CD4-positive, alpha-beta T cell treated with Interferon alpha-2 for 1 hour (primary cell): ENCODE measurements at regions not wholly inside any gene's neighbourhood (a gene's known extent, or its start where the extent isn't known, plus 50 kb on each side); places are given as distances from the start of the nearest gene placed in this dataset.
"Not testable (repeated sequence)": the region's sequence is repeated elsewhere in the genome, so short reads cannot be mapped to it uniquely, and the experiment has no call there.

Experiments
- DNase-seq, 2 donors: peaks; one replicate each; pipeline ENCODE4 v3.0.0-alpha.2; 2020 to 2022

GRCh38 chr13:89518289-89519077, 1829.0 kb upstream of the MIR17HG start:
- no peak for DNase-seq

- DNase-seq: no peak
These were observed 1827.0 kb upstream of the MIR17HG start for GRCh38 chr13:89520468-89520867.

GRCh38 chr13:89521672-89522071, 1825.8 kb upstream of the MIR17HG start:
- not testable (repeated sequence) for DNase-seq

DNA sequence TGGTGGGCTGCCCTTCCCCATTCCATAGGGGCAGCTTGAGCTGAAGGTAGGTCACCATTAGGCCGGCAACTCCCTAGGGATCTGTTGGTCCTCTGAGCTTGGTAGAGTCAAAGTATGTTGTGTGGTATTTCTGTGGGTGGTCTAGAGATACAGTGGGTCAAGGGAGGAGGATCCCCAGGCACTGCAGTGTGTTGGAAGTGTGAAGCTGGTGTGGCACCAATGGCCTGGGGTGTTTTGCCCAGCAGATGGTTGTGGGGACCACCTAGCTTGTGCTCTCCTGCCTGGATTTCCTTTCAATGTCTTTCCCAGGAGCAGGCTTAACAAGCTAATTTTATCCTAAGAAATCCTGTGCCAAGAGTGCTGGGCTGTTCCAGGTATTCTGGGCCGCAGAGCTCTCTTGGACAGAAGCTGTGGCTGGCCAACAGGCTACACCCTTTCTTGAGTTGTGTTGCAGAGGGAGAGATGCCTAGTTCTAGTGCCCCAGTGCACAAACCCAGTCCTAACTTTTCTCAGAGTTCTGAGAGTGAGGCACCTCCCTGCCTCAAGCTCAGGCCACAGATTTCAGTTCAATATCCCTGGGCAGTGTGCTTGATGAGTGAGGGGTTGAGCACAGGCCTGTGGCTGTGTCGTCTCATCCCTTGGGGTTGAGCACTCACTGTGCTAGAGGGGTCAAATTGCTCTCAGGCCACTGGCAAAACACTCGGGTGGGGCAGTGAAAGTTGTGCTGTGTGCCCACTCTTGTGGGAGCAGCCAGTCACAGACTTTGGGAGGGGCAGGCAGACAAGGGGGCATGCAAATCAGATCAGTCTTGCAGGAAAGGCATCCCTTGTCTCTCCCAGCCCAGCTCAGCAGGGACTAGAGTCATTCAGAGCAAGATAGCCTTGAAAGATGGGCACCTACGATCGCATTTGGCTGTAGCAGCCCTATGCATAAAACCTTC, 1806.1 kb upstream of the MIR17HG start:
- no peak for DNase-seq

GRCh38 chr13:89550938-89551337, 1796.5 kb upstream of the MIR17HG start:
- no peak for DNase-seq

DNA sequence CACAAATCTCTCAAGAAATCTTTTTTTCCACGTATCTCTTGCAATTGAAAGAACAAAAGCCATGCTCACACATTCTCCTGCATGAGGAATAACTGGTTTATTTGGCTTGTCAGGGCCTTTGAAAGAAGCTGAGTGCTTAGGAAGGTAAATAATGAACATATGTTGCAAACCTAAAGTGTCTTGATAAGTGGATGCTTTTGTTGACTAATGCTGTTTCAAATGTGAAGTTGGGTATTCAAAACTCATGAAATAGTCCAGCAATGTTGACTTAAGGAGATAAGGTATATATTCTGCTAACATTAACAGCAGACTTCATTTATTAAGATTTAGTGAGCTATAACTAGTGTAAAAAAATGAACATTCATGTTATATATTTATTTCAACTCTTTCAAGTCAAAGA, 1792.7 kb upstream of the MIR17HG start:
- no peak for DNase-seq

- no peak for DNase-seq
These were observed 1781.9 kb upstream of the MIR17HG start for GRCh38 chr13:89565476-89566100.

DNA sequence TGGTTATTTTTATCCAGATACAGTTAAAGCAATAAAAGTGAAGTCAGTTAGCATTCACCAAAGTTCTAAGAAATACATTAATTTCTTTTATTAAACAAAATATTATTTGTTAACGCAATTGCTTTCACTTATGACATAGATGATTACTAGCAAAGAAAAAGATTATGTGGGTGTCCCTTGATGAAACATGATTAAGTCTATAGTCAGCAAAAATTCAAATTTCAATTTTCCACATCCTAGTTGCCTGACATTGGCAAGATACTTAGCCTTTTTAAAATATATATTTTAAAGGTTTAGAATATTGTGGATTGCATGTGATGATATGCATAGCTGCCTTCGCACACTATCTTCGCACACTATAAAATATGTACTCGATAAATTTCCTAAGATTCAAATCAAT, 1780.5 kb upstream of the MIR17HG start:
- no peak for DNase-seq

DNA sequence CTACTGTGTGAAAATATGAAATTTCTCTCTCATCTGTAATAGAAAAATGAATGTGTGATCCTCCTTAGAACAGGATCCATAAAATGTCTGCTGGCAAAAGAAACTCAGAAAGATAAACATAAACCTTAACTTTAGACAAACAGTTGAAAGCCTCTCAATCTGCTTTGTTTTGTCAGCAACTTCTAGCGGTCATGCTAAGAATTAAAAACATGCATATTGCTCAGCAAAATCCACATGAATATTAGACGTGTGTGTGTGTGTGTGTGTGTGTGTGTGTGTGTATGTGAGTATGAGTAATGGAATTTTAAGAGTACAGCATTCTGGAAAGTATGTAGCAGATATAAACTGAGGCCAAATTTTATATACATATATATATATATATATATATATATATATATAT, 1779.2 kb upstream of the MIR17HG start:
- no peak for DNase-seq

DNA sequence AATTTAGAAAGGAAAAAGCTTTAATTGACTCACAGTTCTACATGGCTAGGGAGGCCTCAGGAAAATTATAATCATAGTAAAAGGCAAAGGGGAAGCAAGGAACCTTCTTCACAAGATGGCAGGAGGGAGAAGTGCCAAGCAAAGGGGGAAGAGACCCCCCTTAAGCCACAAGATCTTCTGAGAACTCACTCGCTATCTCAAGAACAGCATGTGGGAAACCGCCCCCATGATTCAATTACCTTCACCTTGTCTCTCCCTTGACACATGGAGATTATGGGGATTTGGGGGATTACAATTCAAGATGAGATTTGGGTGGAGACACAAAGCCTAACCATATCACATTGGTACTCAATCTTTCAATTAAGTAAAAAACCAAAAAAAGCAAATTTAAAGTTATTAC, 1778.7 kb upstream of the MIR17HG start:
- DNase-seq: no peak

DNA sequence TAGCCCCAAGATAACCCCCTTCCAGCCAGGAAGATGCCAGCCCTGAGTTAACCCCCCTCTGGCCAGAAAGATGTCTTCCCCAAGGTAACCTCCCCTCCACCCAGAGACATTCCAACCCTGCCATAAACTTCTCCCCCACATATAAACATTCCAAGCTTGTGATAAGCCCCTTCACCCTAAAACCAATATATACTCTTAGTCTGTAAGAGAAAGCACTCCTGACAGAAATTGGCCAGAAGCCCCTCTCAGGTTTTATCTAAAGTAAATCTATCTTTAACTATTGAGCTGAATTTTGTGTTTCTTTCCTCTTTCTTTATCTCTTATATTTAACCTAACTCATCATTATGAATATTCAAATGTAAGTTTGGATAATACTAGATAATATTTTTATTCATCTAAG, 1775.8 kb upstream of the MIR17HG start:
- DNase-seq: no peak

DNA sequence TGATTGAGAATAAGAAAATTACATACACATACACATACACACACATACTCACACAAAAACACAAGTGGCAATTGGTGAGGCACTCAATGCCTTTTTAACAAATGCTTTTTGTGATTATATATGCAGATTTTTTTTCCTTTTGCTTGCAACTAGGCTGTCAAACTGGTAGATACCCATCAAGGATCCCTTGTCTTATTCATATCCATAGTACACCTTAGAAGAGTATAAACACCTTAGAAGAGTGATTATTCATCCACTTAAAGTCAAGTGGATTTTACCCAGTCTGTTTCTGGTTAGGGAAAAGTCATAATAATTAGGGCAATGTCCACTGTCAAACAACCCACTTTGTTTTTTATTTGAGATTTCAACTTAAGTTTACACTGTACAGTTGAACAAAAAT, 1773.4 kb upstream of the MIR17HG start:
- no peak for DNase-seq

DNA sequence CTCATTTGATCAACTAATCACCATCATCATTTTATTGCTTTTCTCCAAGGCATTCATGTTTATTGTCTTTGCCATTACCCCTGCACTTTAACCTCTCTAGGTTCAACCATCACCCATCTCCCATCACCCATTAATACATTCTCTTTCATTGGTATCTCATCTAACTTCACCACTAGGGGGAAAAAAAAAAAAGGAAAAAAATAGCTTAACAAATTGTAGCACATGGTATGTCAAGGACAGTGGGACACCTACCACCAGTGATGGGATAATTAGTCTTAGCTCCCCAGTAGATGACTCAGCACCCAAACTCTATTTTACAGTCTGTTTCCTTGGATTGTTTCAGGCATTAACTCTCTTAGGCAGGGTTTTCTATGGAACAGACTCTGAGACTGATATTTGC, 1770.2 kb upstream of the MIR17HG start:
- DNase-seq: no peak

GRCh38 chr13:89584058-89584620, 1763.3 kb upstream of the MIR17HG start:
- no peak for DNase-seq

DNA sequence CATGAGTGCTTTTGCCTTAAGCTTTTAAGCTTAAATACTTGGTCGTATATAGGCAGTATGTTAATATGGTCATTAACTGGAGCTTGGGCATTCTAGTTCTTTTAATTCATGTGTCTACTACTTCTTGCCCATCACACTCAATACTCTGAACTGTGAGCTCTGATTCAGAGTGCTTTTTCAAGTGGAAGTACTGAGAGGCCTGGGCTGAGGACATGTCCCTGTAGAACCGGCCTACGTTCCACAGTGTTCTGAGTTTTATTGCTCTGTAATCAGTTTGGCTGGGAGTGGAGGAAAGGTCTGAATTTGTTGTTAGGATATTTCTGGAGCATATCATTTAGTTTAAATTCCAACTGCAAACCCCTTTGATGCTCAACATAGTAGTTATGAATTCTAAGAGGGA, 1744.8 kb upstream of the MIR17HG start:
- no peak for DNase-seq

- DNase-seq: no peak
These were observed 1744.3 kb upstream of the MIR17HG start for GRCh38 chr13:89603187-89603586.

GRCh38 chr13:89609318-89609717, 1738.2 kb upstream of the MIR17HG start:
- DNase-seq: no peak

- no peak for DNase-seq
These were observed 1737.2 kb upstream of the MIR17HG start for GRCh38 chr13:89610331-89610730.

DNA sequence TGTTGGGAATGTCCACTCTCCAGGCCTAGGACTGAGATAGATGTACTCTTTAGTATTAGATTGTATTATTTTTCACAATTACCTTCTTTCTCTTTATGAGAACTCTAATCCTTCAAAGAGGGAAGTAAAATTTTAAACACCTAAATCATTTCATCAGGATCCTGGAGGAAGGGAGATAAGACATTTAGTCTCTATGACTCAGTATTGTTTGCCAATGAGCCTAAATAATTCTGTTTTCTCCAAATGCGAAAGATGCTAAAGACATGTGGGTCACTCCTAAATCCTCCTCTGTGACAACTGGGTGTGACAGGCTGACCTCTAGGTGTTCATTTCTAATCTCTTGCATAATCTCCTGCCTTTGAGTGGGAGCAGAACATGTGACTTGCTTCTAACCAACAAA, 1736.6 kb upstream of the MIR17HG start:
- no peak for DNase-seq

- no peak for DNase-seq
These were observed 1719.5 kb upstream of the MIR17HG start for GRCh38 chr13:89627996-89628395.

GRCh38 chr13:89628567-89628966, 1718.9 kb upstream of the MIR17HG start:
- no peak for DNase-seq

- DNase-seq: no peak
These were observed 1697.3 kb upstream of the MIR17HG start for GRCh38 chr13:89650226-89650625.

GRCh38 chr13:89660752-89661151, 1686.7 kb upstream of the MIR17HG start:
- DNase-seq: no peak
